GM12872 (cell line): ENCODE measurements at regions not wholly inside any gene's neighbourhood (a gene's known extent, or its start where the extent isn't known, plus 50 kb on each side); places are given as distances from the start of the nearest gene placed in this dataset.

ENCODE experiments used
- CTCF ChIP-seq: IDR thresholded peaks from 3 replicates; pipeline ENCODE4 v1.5.1; 2011; ENCODE audit warnings: low read depth, mild to moderate bottlenecking, low read length, moderate library complexity; ENCODE audit not compliant: insufficient read depth

- no peak for TF ChIP-seq CTCF
Observed at GRCh38 chr3:181569356-181569940, 142.3 kb upstream of the SOX2 start.

GRCh38 chr3:181568693-181569092 lies 143.0 kb upstream of the SOX2 start:
- no peak for TF ChIP-seq CTCF

- TF ChIP-seq CTCF: no peak
Observed at GRCh38 chr3:181568248-181568647, 143.5 kb upstream of the SOX2 start.

GRCh38 chr3:181567311-181568075 lies 144.2 kb upstream of the SOX2 start:
- no peak for TF ChIP-seq CTCF

- no peak for TF ChIP-seq CTCF
Observed at GRCh38 chr3:181565416-181565815, 146.3 kb upstream of the SOX2 start.

- no peak for TF ChIP-seq CTCF
Observed at GRCh38 chr3:181564222-181564621, 147.5 kb upstream of the SOX2 start.

- TF ChIP-seq CTCF: no peak
Observed at GRCh38 chr3:181561139-181562031, 150.3 kb upstream of the SOX2 start.
